GM23248 (cell line): ENCODE measurements at regions not wholly inside any gene's neighbourhood (a gene's known extent, or its start where the extent isn't known, plus 50 kb on each side); places are given as distances from the start of the nearest gene placed in this dataset.

Source experiments
- EZH2 ChIP-seq: fragments of 200-600 bp; sonication (generic); IDR thresholded peaks from 2 replicates; pipeline ENCODE4 v1.6.1; 2018; ENCODE audit warnings: antibody characterized with exemption, mild to moderate bottlenecking; ENCODE audit not compliant: insufficient read depth, poor library complexity, severe bottlenecking
- EZH2phosphoT487 ChIP-seq: fragments of 200-600 bp; sonication (generic); IDR thresholded peaks from 2 replicates; pipeline ENCODE4 v1.6.1; 2018; ENCODE audit warnings: antibody characterized with exemption, moderate library complexity, mild to moderate bottlenecking, low read depth; ENCODE audit not compliant: insufficient read depth

- no peak for TF ChIP-seq EZH2phosphoT487
- no peak for TF ChIP-seq EZH2
These were observed 157.3 kb downstream of the KIF2B start for GRCh38 chr17:53979991-53980390.
